Neural crest cell (in vitro differentiated cells): ENCODE measurements at regions not wholly inside any gene's neighbourhood (a gene's known extent, or its start where the extent isn't known, plus 50 kb on each side); places are given as distances from the start of the nearest gene placed in this dataset.

Source experiments
- DNase-seq: peaks from one replicate; pipeline ENCODE4 v3.0.0; 2021; ENCODE audit warnings: low read depth, mixed read lengths, low spot score
- H3K27ac Mint-ChIP-seq: one replicate; pipeline ENCODE4 v1.8.0; 2021; ENCODE audit warnings: mild to moderate bottlenecking, mixed read lengths; ENCODE audit not compliant: unreplicated experiment
- H3K27me3 Mint-ChIP-seq: 2 replicates; pipeline ENCODE4 v1.8.0; 2021; ENCODE audit warnings: low read depth, mild to moderate bottlenecking, mixed read lengths
- H3K36me3 Mint-ChIP-seq: 2 replicates; pipeline ENCODE4 v1.8.0; 2021; ENCODE audit warnings: low read depth, mild to moderate bottlenecking, mixed read lengths
- H3K4me1 Mint-ChIP-seq: 2 replicates; pipeline ENCODE4 v1.8.0; 2021; ENCODE audit warnings: mixed read lengths
- H3K4me3 Mint-ChIP-seq: one replicate; pipeline ENCODE4 v1.8.0; 2021; ENCODE audit warnings: mild to moderate bottlenecking, mixed read lengths
- H3K9me3 Mint-ChIP-seq: 2 replicates; pipeline ENCODE4 v1.8.0; 2021; ENCODE audit warnings: mixed read lengths
- CTCF ChIP-seq: fragments of 200-600 bp; sonication (generic); conservative IDR thresholded peaks from 2 replicates; pipeline ENCODE4 v1.5.0; 2021; ENCODE audit warnings: antibody characterized with exemption, mild to moderate bottlenecking

- Mint-ChIP-seq H3K4me1 (no peaks in the 10 kb centered on the region), H3K27ac (no peak overlapping the region), H3K36me3 (peaks cover 3% of the 10 kb centered on the region), H3K27me3 (no peaks in the 10 kb centered on the region), H3K4me3 (no peak overlapping the region), H3K9me3 (peaks cover 9% of the 10 kb centered on the region)
- DNase-seq: no peak
- no peak for TF ChIP-seq CTCF
Measured at GRCh38 chr10:30256084-30256483, 93.0 kb downstream of the MTPAP start.

GRCh38 chr10:30254926-30255325 is 94.2 kb downstream of the MTPAP start:
- Mint-ChIP-seq H3K4me1 (no peaks in the 10 kb centered on the region), H3K27me3 (no peaks in the 10 kb centered on the region), H3K36me3 (peaks cover 3% of the 10 kb centered on the region), H3K27ac (no peak overlapping the region), H3K9me3 (peaks cover 9% of the 10 kb centered on the region), H3K4me3 (no peak overlapping the region)
- no peak for TF ChIP-seq CTCF
- no peak for DNase-seq

GRCh38 chr10:30248728-30249127 is 100.3 kb downstream of the MTPAP start:
- H3K27me3 Mint-ChIP-seq: no peaks in the 10 kb centered on the region
- no peaks in the 10 kb centered on the region for H3K4me1 Mint-ChIP-seq
- peaks cover 2% of the 10 kb centered on the region for H3K9me3 Mint-ChIP-seq
- no peak overlapping the region for H3K27ac Mint-ChIP-seq
- H3K36me3 Mint-ChIP-seq: no peaks in the 10 kb centered on the region
- no peak overlapping the region for H3K4me3 Mint-ChIP-seq
- DNase-seq: no peak
- no peak for TF ChIP-seq CTCF

GRCh38 chr10:30247704-30248103 is 101.4 kb downstream of the MTPAP start:
- Mint-ChIP-seq H3K4me3 (no peak overlapping the region), H3K27me3 (no peaks in the 10 kb centered on the region), H3K9me3 (peaks cover 2% of the 10 kb centered on the region), H3K36me3 (no peaks in the 10 kb centered on the region), H3K27ac (no peak overlapping the region), H3K4me1 (no peaks in the 10 kb centered on the region)
- no peak for DNase-seq
- no peak for TF ChIP-seq CTCF

GRCh38 chr10:30241422-30242110 is 107.5 kb downstream of the MTPAP start:
- no peak for TF ChIP-seq CTCF
- Mint-ChIP-seq H3K4me3 (no peak overlapping the region), H3K36me3 (no peaks in the 10 kb centered on the region), H3K27me3 (no peaks in the 10 kb centered on the region), H3K4me1 (no peaks in the 10 kb centered on the region), H3K9me3 (no peaks in the 10 kb centered on the region), H3K27ac (no peak overlapping the region)
- DNase-seq: no peak
